ENCODE measurements at regions not wholly inside any gene's neighbourhood (a gene's known extent, or its start where the extent isn't known, plus 50 kb on each side); places are given as distances from the start of the nearest gene placed in this dataset.

DNA sequence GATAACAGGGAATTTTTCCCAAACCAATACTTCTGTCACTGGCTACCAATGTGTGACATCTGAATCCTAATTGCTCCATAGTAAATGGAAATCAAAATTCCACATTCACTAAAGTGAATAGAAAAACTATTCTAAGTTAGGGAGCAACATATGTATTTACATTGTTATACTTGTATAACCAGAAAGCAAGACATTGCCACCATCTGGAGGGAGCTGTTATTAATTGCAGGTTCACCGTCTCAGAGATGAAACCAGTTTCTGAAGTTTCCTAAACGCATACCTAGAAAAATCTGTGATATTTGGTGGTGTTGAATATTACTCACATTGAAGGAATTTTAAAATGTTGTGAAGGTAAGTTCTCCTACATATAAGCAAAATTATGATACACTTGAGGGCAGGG, 390.1 kb downstream of the NXPH1 start:
- Histone ChIP-seq H3K9me1 (ENCODE audit: insufficient read depth, low read length) (no peaks in the 10 kb centered on the region), H4K20me1 (ENCODE audit: insufficient read depth, low read length) (no peaks in the 10 kb centered on the region), H2AK5ac (ENCODE audit: low read depth, low read length) (no peak overlapping the region), H3K9ac (ENCODE audit: low read depth, low read length) (no peak overlapping the region), H3K4me3 (ENCODE audit: insufficient read depth, low read depth, low read length) (no peak overlapping the region), H3K14ac (replicated peaks; ENCODE audit: low read depth, low read length) (no peak overlapping the region), H3K4me2 (ENCODE audit: low read depth, low read length) (no peak overlapping the region), H4K8ac (ENCODE audit: low read depth in 2 of 2, low read length in 2 of 2) (no peak overlapping the region), H2AFZ (replicated peaks; ENCODE audit: low read length, poor library complexity) (no peak overlapping the region), H3K23ac (ENCODE audit: low read depth, low read length) (no peak overlapping the region), H2AK9ac (replicated peaks; ENCODE audit: low read depth, low read length, poor library complexity) (no peak overlapping the region), H3K4ac (ENCODE audit: low read depth, low read length) (no peak overlapping the region), H3K4me1 (ENCODE audit: control insufficient read depth, insufficient read depth, low read length) (no peaks in the 10 kb centered on the region), H3K9me3 (ENCODE audit: control insufficient read depth, insufficient read depth, low read length) (peaks cover 7% of the 10 kb centered on the region), H4K5ac (ENCODE audit: low read depth, low read length) (no peak overlapping the region), H3K36me3 (ENCODE audit: control insufficient read depth, insufficient read depth, low read length) (no peaks in the 10 kb centered on the region), H4K91ac (ENCODE audit: insufficient read depth, low read depth, low read length) (no peak overlapping the region), H2BK15ac (ENCODE audit: low read depth, low read length) (no peak overlapping the region), H3K18ac (ENCODE audit: low read depth, low read length) (no peak overlapping the region), H2BK20ac (ENCODE audit: low read depth, low read length) (no peak overlapping the region), H3K56ac (ENCODE audit: extremely low read depth, insufficient read depth, low read length) (no peak overlapping the region), H3K27me3 (ENCODE audit: control insufficient read depth, insufficient read depth, low read length) (no peaks in the 10 kb centered on the region), H2BK120ac (ENCODE audit: low read depth, low read length) (no peak overlapping the region), H2BK5ac (ENCODE audit: low read depth, low read length, poor library complexity, severe bottlenecking) (no peak overlapping the region), H3K27ac (ENCODE audit: insufficient read depth, low read length) (no peak overlapping the region), H3K79me1 (ENCODE audit: low read depth in 1 of 2, low read length in 2 of 2) (no peaks in the 10 kb centered on the region)
- ATAC-seq (ENCODE audit: low read depth), result no peak
- intact Hi-C loops (cut with micrococcal nuclease), result no loop called here
- dilution Hi-C loops (cut with HindIII; ENCODE audit: low sequenced_read_pairs, unreplicated experiment), result no loop called here
- WGBS, 2 experiments (ENCODE audit: extremely low coverage in 2 of 2, insufficient read length in 1 of 2), result no CpG with 5 or more reads among the region's 2 CpGs
- BruUV-seq (replicated peaks), result no TSS peak
- no peak for DNase-seq
- in situ Hi-C loops (cut with MboI; ENCODE audit: low sequenced_read_pairs), result no loop called here
- ChIA-PET CTCF (no interaction called here), POLR2A (ENCODE audit: unreplicated experiment) (no interaction called here)
- TF ChIP-seq BHLHE40 (IDR thresholded peaks at IDR 0.05; ENCODE audit: low read depth, low read length) (no peak), RAD21 (IDR thresholded peaks at IDR 0.05; ENCODE audit: low read length) (no peak), POLR2A (IDR thresholded peaks at IDR 0.05; ENCODE audit: low read depth, low read length) (no peak), MAFK (IDR thresholded peaks at IDR 0.05; ENCODE audit: low read depth, low read length) (no peak), FOS (IDR thresholded peaks at IDR 0.05; ENCODE audit: low read depth, low read length) (no peak), RFX5 (IDR thresholded peaks at IDR 0.05; ENCODE audit: low read depth, low read length) (no peak), MXI1 (IDR thresholded peaks at IDR 0.05; ENCODE audit: borderline replicate concordance, low read depth, low read length) (no peak), RCOR1 (IDR thresholded peaks at IDR 0.05; ENCODE audit: insufficient replicate concordance, low read length) (no peak), MAZ (IDR thresholded peaks at IDR 0.05; ENCODE audit: borderline replicate concordance, low read depth, low read length) (no peak), SMC3 (IDR thresholded peaks at IDR 0.05; ENCODE audit: low read depth, low read length) (no peak), NFE2L2 (IDR thresholded peaks at IDR 0.05; ENCODE audit: low read depth, low read length) (no peak)
- TF ChIP-seq, protein P1, sequence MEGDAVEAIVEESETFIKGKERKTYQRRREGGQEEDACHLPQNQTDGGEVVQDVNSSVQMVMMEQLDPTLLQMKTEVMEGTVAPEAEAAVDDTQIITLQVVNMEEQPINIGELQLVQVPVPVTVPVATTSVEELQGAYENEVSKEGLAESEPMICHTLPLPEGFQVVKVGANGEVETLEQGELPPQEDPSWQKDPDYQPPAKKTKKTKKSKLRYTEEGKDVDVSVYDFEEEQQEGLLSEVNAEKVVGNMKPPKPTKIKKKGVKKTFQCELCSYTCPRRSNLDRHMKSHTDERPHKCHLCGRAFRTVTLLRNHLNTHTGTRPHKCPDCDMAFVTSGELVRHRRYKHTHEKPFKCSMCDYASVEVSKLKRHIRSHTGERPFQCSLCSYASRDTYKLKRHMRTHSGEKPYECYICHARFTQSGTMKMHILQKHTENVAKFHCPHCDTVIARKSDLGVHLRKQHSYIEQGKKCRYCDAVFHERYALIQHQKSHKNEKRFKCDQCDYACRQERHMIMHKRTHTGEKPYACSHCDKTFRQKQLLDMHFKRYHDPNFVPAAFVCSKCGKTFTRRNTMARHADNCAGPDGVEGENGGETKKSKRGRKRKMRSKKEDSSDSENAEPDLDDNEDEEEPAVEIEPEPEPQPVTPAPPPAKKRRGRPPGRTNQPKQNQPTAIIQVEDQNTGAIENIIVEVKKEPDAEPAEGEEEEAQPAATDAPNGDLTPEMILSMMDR (conservative IDR thresholded peaks at IDR 0.05; ENCODE audit: low read depth, low read length), result no peak

Data from IMR-90 (cell line).